GM18505 (cell line): ENCODE measurements at regions not wholly inside any gene's neighbourhood (a gene's known extent, or its start where the extent isn't known, plus 50 kb on each side); places are given as distances from the start of the nearest gene placed in this dataset.

Source experiments
- ATAC-seq: cut with Tn5 transposase; IDR thresholded peaks from one replicate; pipeline ENCODE4 v1.9.1; 2021; ENCODE audit not compliant: unreplicated experiment
- POLR2A ChIP-seq: IDR thresholded peaks from 4 replicates; pipeline ENCODE4 v1.6.1; 2011; ENCODE audit warnings: borderline replicate concordance; ENCODE audit not compliant: insufficient read depth, insufficient read length; ENCODE audit errors: extremely low read depth

DNA sequence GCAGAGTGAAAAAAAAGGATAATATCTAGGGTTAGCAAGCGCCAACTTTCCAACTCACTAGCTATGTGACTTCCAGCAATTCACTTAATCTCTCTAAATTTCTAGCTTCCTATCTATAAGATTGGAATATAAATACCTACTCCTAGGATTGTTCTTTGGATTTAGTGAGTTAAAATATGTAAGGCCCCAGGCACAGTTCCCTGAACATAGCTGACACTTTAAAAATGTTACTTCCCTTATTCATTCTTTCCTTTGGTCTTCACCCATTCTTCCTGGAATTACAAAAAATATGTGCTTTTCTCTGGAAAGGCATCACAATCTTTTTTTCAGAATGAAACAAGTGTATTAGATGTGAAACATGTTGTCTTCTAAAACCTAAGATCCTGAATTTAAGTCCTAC is 365.7 kb downstream of the RBM43 start:
- ATAC-seq = no peak
- TF ChIP-seq POLR2A = no peak

DNA sequence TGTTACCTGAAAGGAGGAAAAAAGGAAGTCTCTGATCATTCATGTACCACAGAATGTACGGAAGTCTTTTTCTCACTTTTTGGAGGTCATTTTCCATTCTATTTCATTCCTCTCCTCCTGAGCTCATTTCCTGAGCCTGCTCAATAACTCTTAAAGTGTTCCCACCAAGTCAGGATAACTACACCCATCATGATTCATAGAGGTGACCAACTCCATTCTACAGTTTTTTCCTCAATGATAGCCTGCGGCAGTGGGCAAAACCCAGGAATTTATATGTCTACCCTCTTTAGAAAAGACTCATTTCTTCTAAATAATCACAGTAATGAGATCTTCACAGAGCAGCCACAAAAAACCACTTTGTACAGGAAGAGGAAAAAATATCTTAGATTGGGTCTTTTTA is 372.5 kb downstream of the RBM43 start:
- ATAC-seq = no peak
- TF ChIP-seq POLR2A = no peak

DNA sequence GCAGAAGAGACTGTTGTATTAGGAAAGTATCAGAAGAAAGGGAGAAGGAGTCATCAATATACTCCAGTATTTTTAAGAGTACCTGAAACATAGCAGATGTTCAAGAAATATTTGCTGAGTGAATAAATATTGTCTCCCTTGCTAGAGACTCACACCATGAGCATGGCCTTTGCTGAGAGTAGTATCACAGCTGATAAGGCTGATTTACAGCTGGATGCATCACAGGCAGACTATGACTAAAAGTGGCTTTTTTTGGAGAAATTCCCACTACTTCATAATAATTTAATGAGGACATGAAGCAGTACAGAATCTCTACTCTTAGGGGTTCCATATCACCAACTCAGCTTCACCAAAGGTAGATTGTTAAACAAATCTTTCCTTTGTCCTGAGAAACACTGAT is 373.3 kb downstream of the RBM43 start:
- ATAC-seq = no peak
- TF ChIP-seq POLR2A = no peak

DNA sequence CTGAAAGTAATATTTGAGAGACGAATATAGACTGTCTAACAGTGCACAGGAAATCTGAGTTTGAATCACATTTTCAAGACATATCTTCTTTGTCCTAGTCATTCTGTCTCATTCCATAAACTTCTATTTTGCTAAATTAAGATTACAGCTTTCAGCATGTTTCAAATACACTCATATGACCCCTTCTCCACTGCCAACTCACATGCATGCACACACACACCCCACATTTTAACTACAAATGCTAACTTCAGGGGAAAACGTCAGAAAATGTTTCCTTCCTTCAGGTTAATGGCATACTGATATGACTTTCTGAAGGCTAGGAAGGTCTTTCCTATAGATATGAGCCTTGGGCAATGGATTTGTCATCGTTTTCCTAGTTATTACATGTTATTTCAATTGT is 373.7 kb downstream of the RBM43 start:
- TF ChIP-seq POLR2A = no peak

DNA sequence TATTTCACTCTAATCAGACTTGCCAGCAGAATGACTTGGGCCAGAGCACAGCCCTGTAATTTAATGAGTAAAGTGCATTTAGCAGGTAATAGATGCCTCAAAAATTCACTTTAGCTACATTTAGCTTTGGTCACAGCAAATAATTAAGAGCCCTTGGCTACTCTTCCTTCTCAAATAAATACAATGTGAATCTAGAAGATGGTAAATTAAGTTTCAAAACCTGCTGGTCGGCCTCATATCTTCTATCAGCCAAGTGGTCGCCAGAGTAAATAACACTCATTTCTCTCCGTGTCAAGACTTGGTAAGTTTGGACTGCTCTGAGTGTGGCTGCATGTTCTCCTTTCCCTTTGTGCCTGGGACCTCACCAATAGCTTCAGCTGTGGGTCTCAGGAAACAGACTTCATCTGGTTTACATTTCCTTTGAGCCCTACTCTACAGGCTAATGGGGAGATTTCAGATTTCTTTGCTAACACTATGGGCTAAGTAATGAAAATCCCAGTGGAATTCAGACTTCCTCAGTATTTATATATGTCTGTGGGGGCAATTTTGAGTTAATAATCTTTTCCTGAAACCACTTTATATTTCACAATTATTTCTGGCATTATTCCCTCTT is 375.8 kb downstream of the RBM43 start:
- no peak for TF ChIP-seq POLR2A
- ATAC-seq = no peak

More for the DNA sequence above, 373.7 kb downstream of the RBM43 start:
- no peak for ATAC-seq

DNA sequence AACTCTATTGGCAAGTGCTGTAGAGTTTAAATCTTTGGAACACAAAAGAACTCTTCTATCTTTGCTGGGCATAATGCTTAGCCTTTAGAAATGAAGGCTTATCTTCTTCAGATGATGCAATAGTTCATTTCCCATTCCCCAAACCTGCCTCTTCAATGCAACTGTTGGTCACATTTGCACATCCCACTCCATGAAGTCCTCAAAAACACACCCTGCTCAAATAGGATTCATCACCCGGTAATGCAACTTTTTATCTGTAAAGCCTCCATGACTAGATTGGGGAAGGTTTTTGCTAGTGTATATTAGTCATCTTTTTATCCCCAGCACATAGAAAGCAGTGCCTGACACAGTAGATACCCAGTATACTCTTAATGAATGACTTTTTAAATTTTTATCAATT is 376.4 kb downstream of the RBM43 start:
- ATAC-seq = no peak
- TF ChIP-seq POLR2A = no peak

DNA sequence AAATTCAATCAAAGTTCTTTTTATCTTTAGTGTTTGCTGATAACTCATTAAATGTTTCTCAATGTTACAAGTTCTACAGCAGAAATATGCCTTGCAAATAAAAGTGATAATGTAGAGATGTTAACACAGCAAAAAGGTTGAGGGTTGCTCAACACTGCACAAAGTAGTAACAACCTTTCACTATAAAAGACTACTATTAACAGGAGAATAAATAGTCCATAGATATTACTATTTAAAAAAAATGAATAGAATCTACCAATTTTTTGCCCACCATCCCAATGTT is 378.1 kb downstream of the RBM43 start:
- no peak for ATAC-seq
- no peak for TF ChIP-seq POLR2A

DNA sequence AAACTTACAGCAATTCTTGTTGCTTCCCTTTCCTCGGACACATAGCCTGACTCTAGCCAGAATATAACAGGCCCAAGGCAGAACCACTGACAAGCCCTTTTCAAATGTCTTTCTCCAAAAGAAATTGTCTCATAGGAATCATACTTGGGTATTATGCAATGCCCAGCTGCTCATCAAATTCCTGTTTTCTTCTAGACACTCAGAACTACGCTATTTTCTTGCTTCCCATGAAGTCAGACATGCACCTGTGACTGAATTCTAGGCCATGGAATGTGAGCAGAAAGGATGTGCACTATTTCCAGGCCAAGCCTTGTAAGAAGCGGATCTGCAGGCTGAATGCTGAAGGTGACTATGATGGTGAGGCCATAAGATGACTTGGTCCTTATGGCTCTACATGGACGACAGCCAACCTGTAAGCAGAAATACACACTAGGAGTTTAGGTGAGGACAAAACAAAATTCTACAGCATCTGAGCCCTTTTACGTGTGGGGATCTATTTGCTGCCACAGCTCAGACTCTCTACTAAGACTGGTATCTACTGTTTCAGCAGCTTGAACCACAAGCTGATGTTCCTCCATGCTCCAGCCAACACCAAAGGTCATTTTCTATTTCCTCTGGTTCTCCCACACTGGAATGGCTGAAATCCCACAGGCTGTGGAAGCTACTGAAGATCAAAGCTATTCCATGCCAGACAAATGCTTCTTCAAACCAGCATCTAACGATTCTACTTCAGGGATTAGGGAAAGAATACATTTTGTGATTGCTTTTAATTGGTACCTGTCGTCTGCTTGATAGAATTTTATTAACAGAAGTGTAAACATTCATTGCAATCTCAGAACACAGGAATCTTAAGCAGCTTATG is 378.7 kb downstream of the RBM43 start:
- no peak for ATAC-seq
- TF ChIP-seq POLR2A = no peak

DNA sequence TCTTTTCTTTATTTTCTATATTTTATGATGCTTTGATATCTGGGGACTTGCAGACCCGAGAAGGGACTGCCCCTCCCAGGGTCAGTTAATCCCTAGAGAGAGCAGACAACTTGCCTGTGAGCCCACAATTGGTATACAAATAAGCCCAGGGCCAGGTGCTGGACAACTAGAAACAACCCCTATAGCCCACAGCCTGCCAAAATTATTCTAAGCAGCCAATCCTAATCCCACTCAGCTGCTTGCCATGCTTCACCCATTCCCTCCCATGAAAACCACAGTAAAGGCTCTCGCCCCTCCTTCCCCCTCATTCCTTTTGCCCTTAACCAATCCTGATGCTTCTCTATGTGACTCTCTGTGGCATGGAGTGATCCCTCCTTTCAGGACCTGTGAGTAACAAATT is 380.7 kb downstream of the RBM43 start:
- no peak for ATAC-seq
- TF ChIP-seq POLR2A = no peak

DNA sequence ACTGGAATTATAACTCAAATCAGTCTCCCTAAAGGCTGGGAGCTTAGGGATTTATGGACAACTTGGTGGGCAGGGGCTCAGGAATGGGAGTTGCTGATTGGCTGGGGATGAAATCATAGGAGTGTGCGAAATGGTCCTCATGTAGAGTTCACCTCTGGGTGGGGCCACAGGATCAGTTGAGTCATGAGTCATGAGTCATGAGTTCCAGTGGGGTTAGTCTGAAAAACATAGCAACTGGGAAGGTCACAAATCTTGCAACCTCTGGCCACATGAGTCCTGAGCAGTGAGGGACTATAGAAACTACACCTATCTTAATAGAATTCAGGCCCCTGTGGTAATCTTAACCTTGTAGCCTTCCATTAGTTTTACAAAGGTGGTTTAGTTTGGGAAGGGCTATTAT is 383.3 kb downstream of the RBM43 start:
- ATAC-seq = no peak
- no peak for TF ChIP-seq POLR2A

DNA sequence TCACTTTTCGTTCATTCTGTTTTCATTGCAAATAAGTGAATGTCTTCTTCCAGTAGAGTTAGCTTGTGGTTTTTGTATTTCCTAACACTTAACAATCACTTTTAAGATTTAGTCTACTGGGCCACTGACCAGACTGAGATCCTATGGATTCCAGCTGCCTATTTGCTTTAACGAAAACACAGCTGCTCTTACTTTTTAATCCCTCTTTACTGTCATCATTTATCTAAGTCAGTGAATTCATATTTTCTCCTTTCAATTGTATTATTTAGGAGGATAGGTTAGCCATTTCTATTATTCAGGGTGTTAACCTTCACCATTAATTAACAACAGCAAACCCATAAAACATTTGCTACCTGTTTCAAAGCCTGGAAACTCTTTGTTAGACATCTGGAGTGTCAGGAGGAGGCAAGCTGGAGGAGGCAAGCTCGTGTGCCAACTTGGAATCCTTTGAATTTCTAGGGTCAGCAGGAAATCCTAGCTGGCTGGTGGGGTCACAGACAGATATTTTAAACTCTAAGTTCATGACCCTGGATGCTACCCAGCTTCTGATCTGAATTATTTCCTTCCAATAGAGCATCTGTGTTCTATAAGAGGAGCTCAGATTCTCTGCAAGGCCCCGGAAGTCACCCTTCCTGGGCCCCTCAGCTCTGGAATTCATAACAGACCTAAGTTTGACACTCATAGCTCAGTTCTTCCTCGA is 385.3 kb downstream of the RBM43 start:
- no peak for TF ChIP-seq POLR2A
- ATAC-seq = no peak

DNA sequence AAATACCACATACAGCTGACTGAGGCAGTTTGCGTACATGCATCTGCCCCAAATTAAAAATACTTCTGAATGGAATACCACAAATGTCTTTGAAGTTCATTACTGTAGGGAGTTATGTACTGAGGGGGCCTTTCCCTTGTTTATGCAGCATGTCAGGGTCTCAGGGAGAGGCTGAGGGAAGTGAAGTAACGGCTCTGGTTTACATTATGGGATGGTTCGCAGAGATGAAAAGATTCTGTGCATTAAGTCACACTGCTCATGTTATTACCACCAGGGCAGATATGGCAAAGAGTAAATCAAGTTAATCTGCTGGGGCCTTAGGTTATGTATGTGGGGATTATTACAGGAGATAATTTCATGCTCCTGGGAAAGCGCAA is 385.9 kb upstream of the RND3 start:
- ATAC-seq = no peak
- TF ChIP-seq POLR2A = no peak

DNA sequence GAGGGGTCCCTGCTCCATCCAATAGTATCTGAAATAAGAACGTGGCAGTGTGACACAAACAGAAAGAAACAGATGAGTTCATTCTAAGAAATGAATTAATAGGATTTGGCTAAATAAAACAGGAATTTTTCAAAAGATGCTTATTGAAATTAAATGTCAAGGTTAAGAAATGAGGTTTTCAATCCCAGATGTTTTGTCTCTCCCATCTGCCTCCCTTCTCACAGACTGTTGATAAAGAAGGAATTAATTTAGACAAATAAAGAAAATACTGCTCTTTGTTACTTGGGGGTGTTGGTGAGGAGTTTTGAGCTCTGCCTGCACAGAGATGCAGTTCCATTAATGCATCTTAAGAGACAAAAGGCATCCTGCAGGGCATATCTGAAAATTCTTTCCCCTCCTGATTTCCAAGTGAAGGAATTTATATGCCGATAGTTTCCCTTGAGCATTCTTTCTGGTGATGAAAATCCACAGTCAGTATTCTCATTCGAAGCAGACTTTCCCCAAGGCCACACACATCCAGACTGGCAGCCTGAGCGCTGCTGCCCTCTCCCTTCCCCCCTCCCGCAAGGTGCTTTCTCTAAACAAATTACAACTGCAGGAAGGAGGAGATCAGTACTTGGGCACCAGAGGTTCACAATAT is 385.4 kb upstream of the RND3 start:
- no peak for ATAC-seq

More for the DNA sequence above, 385.4 kb upstream of the RND3 start:
- no peak for TF ChIP-seq POLR2A
